ENCODE measurements at regions not wholly inside any gene's neighbourhood (a gene's known extent, or its start where the extent isn't known, plus 50 kb on each side); places are given as distances from the start of the nearest gene placed in this dataset.
"Not testable (repeated sequence)": the region's sequence is repeated elsewhere in the genome, so short reads cannot be mapped to it uniquely, and the experiment has no call there.

- FAIRE-seq, result no peak
Measured at GRCh38 chrX:10676235-10676957, 56.0 kb upstream of the MID1 start.

DNA sequence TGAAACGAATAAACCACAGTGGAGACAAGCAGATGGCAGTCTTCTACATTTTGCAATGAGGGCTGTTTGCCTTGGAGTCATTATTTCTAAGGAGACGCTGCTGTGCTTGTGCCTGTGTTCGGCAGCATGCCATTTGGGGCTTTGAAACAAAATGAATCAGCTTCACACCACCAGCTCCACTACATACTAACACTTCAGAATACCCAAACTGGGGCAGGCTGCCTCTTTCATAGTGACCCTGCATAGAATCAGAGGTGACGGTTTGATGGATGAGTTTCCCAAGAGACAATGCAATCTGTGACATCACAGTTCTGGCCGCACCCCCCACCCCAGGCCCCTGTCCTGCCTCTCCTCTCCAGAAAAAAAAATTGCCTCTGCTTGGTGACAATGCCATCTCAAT is 57.1 kb upstream of the MID1 start:
- no peak for FAIRE-seq

DNA sequence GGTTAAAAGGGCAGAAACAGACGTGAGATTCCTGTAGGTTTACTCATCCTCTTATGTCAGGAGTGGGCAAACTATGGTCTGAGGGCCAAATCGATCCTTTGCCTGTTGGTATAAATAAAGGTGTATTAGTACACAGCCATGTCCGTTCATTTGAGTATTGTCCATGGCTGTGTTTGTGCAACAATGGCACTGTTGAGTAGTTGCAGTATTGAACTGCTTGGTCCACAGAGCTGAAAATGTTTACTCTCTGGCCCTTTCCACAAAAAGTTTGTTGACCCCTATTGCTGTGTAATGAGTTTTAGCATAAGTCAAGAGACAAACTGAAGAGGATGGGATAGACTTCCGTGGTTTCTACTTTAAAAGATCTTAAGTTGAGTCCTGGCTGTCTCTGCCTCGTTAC is 59.0 kb upstream of the MID1 start:
- no peak for FAIRE-seq

DNA sequence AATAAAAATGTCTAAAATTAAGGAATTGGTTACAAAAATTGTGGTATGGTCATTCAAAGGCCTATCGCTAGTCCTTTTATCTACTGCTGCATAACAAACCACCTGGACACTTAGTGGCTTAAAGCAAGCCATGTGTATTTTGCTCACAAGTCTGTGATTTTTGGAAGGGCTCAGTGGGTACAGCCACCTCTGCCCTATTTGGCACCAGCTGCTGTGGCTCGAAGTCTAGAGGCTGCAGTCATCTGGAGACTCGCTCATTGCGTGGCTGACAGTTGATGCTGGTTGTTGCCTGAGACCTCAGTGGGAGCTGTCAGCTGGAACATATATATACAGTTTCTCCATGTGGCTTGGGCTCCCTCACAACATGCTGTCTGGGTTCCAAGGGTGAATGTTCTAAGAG is 60.8 kb upstream of the MID1 start:
- FAIRE-seq, result no peak

DNA sequence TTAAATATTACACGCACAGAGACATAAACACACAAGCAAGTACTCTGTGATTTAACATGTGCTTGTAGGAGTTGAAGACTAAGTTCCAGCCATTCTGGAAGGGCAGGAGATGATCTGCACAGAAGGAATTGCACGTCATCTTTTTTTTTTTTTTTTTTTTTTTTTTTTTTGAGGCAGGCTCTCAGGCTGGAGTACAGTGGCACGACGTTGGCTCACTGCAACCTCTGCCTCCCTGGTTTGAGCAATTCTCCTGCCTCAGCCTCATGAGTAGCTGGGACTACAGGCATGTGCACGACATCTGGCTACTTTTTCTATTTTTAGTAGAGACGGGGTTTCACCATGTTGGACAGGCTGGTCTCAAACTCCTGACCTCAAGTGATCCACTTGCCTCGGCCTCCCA is 63.2 kb upstream of the MID1 start:
- not testable (repeated sequence) for FAIRE-seq

DNA sequence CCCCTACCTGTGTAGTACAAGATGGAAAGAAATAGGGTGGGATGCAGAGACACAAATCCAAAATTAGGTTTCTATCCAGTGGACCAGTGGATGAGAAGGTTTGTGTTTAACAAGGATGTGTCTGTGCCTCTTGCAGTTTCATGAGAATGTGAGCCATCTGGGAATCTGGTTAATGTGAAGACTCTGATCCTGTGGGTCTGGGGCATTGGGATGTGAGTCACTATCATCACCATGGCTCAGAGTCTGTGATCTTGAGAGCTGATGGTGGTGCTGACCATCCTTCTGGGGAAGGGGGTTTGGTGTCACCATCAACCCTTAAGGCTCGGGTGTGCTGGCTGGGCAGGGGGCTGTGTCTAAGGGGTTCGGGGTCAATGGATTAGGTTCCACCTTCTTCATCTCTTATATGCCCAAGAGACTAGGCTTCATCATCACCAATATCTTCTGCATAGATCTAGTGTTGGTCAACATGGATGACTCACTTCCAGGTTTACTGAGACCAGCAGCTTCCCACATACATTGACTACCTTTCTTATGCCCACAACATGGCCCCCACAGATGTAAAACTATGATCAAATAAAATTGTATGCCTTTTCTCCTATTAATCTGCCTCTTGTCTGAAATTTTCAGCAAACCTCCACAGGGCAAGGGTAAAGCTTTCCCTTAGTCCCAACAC is 65.7 kb upstream of the MID1 start:
- no peak for FAIRE-seq

- not testable (repeated sequence) for FAIRE-seq
Measured at GRCh38 chrX:10691751-10692150, 71.4 kb upstream of the MID1 start.

DNA sequence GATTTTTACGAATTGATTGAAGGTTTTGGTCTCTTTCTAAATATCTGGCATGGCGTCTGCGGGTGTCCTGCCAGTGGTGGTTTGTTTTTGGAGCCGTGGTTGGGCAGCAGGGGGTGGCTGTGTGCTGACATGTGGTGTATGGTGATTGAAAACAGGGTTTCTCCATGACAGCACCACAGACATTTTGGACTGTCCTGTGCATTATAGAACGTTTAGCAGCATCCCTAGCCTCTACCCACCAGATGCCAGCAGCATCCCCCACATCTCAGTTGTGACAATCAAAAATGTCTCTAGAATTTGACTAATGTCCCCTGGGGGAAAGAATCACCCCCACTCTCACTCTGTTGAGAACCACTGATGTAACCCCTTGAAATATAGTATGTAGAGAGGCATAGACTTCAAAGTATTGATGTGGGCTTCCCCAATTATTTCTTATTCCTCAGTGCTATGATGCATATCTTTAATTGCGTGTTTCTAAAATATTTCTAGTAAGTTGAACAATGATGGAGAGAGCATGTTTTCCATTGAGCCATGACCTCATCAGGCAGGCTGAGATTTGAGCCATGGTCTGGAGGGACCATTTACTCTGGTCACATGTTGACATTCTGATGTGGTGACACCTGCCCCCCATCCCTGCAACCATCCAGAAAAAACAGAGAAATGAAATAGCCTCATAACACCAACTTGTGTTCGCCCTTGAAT is 77.4 kb upstream of the MID1 start:
- no peak for FAIRE-seq

DNA sequence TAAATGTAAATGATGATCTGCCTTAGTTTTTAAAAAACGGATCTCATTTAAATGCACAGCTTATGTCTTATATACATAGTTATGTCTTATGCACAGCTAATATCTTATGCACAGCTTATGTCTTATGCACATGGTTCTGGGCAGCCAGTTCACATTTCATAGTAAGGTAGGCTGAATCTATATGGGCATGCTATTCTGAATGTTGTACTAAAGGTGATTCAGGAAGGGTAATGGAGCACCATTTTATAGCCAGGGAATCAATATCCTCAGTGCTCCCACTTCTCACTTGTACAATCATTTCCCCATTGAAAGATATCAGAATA is 77.9 kb upstream of the MID1 start:
- FAIRE-seq, result no peak

DNA sequence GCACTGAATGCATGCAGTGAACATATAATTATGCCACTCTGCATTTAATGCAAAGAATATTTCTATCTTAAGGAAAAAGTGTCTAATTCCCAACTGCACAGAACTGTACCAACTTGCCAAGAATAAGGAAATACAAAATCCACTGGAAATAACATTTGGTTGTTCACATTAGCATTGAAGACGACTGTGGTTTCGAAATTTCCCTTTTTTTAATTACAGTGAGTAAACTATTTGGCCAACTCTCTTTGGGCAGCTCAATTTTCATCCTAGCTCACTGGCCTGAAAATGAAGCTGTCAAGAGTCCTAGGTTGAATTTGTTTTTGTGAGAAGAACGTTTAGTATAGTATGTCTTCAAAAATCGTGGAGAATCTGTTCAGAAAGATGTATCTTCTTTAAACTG is 81.6 kb upstream of the MID1 start:
- FAIRE-seq, result no peak

GRCh38 chrX:10706342-10706741 is 86.0 kb upstream of the MID1 start:
- FAIRE-seq, result not testable (repeated sequence)

DNA sequence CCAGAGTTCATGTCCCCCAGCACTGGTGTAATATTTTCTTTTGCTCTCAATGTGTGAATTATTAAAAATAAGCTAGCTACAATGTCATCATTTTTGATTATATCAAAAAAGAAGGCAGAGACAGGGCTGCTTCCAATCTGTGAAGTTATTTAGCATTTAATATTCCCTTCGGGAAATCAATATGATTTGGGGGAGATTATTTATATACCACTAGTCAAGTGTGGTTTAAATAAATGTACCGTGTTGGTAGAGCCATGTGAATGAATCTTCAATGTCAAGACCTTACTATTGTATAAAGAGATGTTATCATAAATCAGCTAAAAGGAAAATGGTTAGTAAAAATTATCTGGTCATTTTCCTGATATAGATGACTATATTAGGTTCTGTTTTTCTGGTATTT is 87.4 kb upstream of the MID1 start:
- FAIRE-seq, result no peak

DNA sequence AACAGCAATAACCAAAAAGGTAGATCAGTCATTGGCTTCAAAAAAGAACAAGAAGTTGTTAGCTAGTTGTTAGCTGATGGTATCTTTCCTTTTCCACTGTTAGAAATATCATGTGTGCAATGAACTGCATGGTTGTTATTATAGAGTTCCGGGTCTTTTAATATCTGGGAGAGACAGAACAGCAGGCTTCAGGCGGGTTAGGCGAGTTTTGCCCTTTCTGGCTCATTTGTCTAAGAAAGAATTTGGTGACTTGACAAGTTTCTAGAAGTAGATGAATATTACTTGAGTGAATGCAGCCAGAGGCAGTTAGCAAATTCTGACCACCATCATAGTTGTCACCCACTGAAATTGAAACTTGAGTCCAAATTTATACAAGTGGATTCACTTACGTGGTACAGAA is 88.9 kb upstream of the MID1 start:
- no peak for FAIRE-seq

- FAIRE-seq, result no peak
Measured at GRCh38 chrX:10714531-10714930, 94.1 kb upstream of the MID1 start.

- FAIRE-seq, result peak; percentile 93
Measured at GRCh38 chrX:10722851-10723250, 102.5 kb upstream of the MID1 start.

DNA sequence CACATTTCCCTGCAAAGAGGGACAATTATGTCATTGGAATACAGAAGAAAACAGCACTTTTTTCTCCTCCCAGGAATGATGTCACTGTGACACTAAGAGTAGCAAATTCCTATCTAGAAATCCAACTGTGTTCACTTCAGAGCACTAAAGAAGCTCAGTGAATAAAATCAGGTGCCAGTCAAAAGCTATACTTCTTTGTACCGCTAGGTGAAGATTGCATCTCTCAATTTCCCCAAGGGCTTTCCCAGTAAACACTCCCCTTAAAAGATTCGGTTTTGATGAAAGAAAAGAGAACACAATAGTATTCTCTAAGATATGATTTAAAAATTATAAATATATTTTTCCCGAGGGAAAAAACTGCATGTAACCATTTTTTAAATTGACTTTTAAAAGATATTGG is 104.7 kb upstream of the MID1 start:
- FAIRE-seq, result peak; percentile 14

DNA sequence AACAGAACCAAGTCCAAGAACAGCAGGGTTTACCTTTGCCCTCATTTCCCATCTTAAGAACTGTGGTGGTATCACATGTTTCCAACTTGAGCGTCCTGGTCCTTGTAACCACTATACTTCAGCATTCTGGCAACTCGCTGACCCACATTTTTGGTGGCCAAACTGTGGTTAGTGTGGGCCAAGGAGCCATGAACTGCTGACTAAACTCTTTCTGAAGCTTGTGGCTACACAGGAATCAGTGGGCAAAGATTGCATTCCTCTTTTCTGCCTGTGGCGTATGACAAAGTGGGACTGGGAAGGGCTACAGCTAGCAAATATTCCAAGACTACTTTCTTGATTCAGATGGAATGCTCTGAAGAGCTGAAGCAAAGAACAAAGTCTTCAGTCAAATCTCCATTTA is 106.3 kb upstream of the MID1 start:
- no peak for FAIRE-seq

GRCh38 chrX:10728806-10729389 is 108.5 kb upstream of the MID1 start:
- no peak for FAIRE-seq

- FAIRE-seq, result no peak
Measured at GRCh38 chrX:10739426-10739825, 119.0 kb upstream of the MID1 start.

DNA sequence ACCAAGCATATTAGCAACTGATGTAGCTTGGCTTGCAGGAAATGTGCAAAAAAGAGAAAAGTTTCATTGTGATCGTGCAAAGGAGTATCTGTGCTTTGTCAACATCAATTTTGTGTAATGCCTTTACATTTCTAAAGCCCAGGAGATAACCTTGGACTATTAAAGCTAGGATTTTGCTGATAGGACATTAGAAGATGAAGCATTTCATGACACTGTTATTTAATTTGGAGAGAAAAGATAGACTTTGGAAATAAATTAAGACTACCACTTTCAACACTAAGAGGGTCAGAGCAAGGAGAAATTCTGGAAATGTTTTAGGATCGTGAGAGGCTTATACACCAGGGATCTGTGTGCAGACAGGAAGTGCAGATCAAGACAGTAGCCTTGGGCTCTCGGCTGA is 120.6 kb upstream of the MID1 start:
- no peak for FAIRE-seq

DNA sequence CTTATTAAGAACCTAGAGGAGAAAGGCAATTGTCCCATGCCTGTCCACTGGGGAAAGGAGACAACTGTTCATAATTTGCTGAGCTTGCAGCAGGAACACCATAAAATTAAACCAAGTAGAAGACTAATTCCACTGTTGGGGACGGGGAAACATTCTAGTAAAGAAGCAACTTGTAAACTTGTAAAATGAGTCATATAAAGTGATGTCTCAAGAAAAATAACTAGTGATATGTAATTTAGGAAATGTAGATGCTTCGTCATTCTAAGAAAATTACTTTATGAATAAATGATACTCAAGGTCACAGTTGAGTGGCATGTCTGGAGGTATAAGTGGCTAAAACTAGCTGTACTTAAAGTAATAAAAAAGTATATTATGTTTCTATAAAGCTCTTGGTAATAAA is 121.2 kb upstream of the MID1 start:
- no peak for FAIRE-seq

DNA sequence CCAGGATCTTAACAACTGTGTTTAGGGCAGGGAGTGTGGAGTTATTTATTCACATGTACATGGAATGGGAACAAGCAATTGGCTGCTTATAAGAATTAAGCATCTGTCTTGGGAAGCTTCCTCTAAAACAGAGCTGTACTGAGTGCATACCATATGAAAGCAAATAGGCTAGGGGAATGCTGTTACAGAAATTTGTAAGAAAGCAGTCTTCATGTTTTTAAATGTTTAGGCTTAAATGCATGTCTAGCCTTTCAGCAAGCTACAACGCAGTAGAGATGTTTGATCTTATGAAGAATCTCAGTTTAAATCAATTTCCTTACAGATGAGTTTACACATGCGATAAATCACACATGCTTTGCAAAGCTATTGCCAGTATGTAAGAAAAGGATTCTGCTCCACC is 123.1 kb upstream of the MID1 start:
- no peak for FAIRE-seq

GRCh38 chrX:10744007-10744406 is 123.6 kb upstream of the MID1 start:
- no peak for FAIRE-seq

DNA sequence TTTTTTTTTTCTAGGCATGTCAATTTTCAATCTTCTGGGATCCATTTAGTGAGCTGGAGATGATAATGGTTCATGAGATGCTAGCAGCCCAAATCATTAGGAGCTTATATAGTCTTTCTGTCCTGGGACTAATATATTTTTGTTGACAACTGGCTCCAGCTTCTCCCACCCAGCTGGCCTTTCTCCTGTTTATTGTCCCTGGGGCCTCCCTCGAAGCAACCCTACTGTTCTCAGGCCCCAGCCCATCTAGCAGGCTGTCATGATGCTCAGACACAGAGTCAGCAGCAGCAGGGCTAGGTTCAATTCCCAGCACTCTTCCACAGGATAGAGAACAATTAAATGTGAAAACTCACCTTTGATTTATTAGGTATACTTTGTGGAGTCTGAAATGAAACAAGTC is 127.6 kb upstream of the MID1 start:
- no peak for FAIRE-seq

All from A204.1 (cell line).